ENCODE measurements at regions not wholly inside any gene's neighbourhood (a gene's known extent, or its start where the extent isn't known, plus 50 kb on each side); places are given as distances from the start of the nearest gene placed in this dataset.

DNA sequence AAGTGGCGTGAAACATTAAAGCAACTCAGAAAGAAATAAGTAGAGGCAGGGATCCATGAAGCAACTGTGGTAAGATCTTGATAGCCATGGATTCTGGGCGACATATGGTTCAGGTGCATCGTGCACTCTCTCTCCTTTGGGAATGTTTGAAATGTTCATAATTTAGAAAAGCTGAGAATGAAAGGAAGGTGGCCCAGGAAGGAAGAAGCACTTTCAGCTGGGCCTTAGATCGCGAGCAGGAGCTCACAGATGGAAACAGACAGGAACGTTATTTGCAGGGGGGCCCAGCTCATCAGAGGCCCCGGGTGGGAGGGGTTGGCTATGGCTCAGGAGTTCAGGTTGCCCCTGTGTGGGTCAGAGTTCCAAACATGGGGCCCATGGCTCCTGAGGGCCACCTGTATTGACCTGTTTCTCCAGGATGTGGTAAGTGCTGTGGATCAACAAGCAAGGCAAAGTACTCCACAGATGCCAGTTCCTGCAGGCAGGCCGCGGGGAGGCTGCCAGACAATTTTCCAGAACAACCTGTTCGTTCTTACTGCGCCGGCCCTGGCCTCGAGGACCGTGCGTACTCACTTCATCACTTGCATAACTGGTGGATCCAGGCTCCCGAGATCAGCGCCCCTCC lies 253.2 kb downstream of the TOMM20 start:
- no peaks in the 10 kb centered on the region for H3K9me3 ChIP-seq (ENCODE audit: control insufficient read depth, insufficient read depth, low read depth, low read length)

DNA sequence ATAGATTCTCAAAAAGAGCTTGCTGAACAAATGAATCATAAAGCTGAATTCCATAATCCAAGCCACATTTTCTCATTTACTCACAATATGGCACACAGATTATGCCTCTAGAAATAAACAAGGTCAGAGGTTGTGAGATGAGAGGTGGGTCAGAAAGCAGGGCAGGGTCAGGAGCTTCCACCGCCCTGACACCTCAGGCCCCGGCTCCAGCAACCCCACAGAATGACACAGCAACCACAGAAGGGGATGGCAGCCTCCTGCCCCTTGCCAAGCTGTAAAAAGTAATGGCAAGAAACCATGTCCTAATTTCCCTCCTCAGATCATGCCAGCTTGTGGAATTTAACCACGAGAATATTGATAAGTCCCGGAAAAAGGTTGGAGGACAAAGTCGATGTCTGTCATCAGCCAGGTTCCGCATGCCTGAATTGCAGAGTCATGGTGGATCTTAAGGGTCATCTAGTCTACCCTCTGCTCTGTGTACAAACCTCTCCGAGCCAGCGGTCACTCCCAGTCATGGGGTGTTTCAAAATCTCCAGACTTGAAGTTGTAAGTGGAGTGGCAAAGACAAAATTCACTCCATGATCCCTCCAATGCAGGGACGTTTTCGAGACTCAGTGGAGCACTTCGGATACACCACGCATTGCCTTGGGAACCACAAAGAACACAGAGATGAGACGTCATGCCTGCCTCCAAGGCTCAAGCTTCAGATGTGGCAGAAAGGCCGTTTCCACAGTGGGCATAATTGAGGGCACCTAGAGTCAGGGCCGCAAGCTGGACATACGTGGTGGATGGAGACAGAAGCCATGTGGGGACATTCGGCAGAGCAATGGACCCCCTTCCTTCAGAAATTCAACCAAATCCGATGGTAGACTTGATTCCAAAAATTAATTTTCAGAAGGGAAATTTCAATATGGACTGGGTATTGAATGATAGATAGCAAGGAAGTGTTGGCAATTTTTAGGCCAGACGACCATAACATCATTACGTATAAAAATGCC lies 254.0 kb downstream of the TOMM20 start:
- Histone ChIP-seq H3K27ac (ENCODE audit: extremely low read depth, low read depth, low read length) (no peak overlapping the region), H3K4me1 (ENCODE audit: control insufficient read depth, insufficient read depth, low read length) (peaks cover 10% of the 10 kb centered on the region), H3K9me3 (ENCODE audit: control insufficient read depth, insufficient read depth, low read depth, low read length) (no peaks in the 10 kb centered on the region), H3K4me3 (ENCODE audit: low read depth, low read length) (no peak overlapping the region), H3K36me3 (ENCODE audit: control insufficient read depth in 2 of 2, insufficient read depth in 1 of 2, low read length in 2 of 2) (no peaks in the 10 kb centered on the region)
- TF ChIP-seq ZNF623 (tag by site-specific recombination; IDR thresholded peaks at IDR 0.05) = no peak
- POLR2A ChIA-PET = interaction anchor here (0.5 to 1.2 kb wide), 4 partner anchors 23 to 232 kb away, joined by 3 to 7 read pairs (median 4); no protein-coding TSS in a partner anchor
- CTCF ChIA-PET = interaction anchor here (0.5 to 2.5 kb wide), 5 partner anchors 52 to 501 kb away, joined by 3 to 5 read pairs (median 4); partner anchors contain the start of gene COA6

More for the DNA sequence above, 253.2 kb downstream of the TOMM20 start:
- Histone ChIP-seq H3K27ac (ENCODE audit: extremely low read depth, low read depth, low read length) (peak overlapping the region; percentile 51; the same call in 1 of the 2 replicates), H3K4me1 (ENCODE audit: control insufficient read depth, insufficient read depth, low read length) (peaks cover 10% of the 10 kb centered on the region), H3K36me3 (ENCODE audit: control insufficient read depth in 2 of 2, insufficient read depth in 1 of 2, low read length in 2 of 2) (no peaks in the 10 kb centered on the region), H3K4me3 (ENCODE audit: low read depth, low read length) (no peak overlapping the region)
- ChIA-PET POLR2A (interaction anchor here (0.6 kb wide), 1 partner anchor 111 kb away, joined by 3 read pairs; no protein-coding TSS in a partner anchor), CTCF (interaction anchor here (2.5 kb wide), 1 partner anchor 218 kb away, joined by 5 read pairs; no protein-coding TSS in a partner anchor)
- TF ChIP-seq ZNF473 (tag by site-specific recombination; IDR thresholded peaks at IDR 0.05) (no peak), SCRT1 (tag by site-specific recombination; IDR thresholded peaks at IDR 0.05; ENCODE audit: borderline replicate concordance) (peak; percentile 58; the same call in 1 of the 2 replicates), ZNF600 (tag by site-specific recombination; IDR thresholded peaks at IDR 0.05) (peak; percentile 74; the same call in 1 of the 2 replicates), SCRT2 (tag by site-specific recombination; IDR thresholded peaks at IDR 0.05) (peak; percentile 72)

DNA sequence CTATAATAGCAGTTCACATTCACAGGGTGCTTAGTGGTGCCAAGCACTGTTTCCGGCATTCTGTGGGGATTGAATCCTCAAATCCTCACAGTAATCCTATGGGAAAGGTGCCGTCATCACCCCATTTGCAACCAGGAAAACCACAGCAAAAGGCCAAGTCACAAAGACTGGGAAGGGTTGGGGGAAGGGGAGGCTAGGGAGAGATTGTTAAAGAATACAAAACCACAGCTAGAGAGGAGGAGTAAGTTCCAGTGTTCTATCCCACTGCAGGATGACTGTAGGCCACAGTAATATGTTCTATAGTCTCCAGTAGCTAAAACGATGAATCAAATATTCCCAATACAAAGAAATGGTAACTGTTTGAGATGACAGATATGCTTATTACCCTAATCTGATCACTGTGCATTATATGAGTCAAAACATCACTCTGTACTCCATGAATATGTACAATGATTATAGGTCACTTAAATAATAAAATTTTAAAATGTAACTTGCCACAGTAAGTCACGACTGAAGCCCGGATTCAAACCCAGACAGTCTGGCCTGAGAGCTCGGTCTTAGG lies 256.8 kb downstream of the TOMM20 start:
- no peaks in the 10 kb centered on the region for H3K36me3 ChIP-seq (ENCODE audit: control insufficient read depth in 2 of 2, insufficient read depth in 1 of 2, low read length in 2 of 2)
- no peak overlapping the region for H3K27ac ChIP-seq (ENCODE audit: extremely low read depth, low read depth, low read length)
- ChIA-PET POLR2A (no interaction called here), CTCF (interaction anchor here (1.0 kb wide), 1 partner anchor 27 kb away, joined by 5 read pairs; no protein-coding TSS in a partner anchor)
- peaks cover 9% of the 10 kb centered on the region for H3K4me1 ChIP-seq (ENCODE audit: control insufficient read depth, insufficient read depth, low read length)
- TF ChIP-seq ZNF626 (tag by site-specific recombination; IDR thresholded peaks at IDR 0.05) (no peak), IKZF3 (tag by site-specific recombination; IDR thresholded peaks at IDR 0.05) (0 out of 2 replicates have a peak, but pooled peaks have one; percentile 14), ZNF777 (tag by site-specific recombination; IDR thresholded peaks at IDR 0.05; ENCODE audit: borderline replicate concordance) (no peak)
- no peaks in the 10 kb centered on the region for H3K9me3 ChIP-seq (ENCODE audit: control insufficient read depth, insufficient read depth, low read depth, low read length)
- H3K4me3 ChIP-seq (ENCODE audit: low read depth, low read length) = no peak overlapping the region

DNA sequence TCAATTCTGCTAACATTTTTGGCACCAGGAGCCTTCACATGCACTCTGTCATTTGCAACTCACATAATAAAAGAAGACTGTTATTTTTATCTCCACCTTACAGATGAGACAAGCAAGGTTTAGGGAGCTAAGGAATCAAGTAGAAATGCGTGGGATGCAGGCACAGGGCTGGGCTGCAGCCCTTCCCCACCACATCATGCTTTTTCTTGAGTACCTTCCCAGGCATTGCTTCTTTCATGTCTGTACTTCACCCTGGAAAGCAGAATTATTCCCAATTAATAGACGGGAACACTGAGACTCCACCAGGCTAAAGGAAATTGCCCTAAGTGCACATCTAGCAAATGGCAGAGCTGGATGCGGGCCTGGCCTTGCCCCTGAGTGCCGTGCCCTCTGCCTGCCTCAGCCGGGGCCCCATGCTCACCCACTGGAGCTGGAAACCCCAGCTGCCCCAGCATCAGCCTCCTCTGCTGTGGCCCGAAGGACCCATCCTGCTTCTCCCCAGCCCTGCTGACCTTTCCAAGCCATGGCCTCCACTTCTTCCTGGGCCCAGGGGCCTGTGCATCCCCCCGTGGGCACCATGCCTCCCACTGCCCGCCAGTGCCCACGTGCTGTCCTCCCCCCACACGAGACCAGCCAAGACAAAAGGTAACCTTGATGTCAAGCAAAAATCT lies 257.5 kb downstream of the TOMM20 start:
- H3K27ac ChIP-seq (ENCODE audit: extremely low read depth, low read depth, low read length) = no peak overlapping the region
- TF ChIP-seq ZNF112 (tag by site-specific recombination; IDR thresholded peaks at IDR 0.05) (no peak), ZNF202 (tag by site-specific recombination; IDR thresholded peaks at IDR 0.05; ENCODE audit: borderline replicate concordance) (no peak), ZFHX2 (tag by site-specific recombination; conservative IDR thresholded peaks at IDR 0.05) (peak; percentile 59), EGR2 (tag by site-specific recombination; IDR thresholded peaks at IDR 0.05; ENCODE audit: low read depth) (peak; percentile 50), YY2 (tag by site-specific recombination; IDR thresholded peaks at IDR 0.05) (no peak), ZNF561 (tag by site-specific recombination; IDR thresholded peaks at IDR 0.05; ENCODE audit: borderline replicate concordance) (no peak)
- H3K9me3 ChIP-seq (ENCODE audit: control insufficient read depth, insufficient read depth, low read depth, low read length) = no peaks in the 10 kb centered on the region
- no peaks in the 10 kb centered on the region for H3K36me3 ChIP-seq (ENCODE audit: control insufficient read depth in 2 of 2, insufficient read depth in 1 of 2, low read length in 2 of 2)
- H3K4me3 ChIP-seq (ENCODE audit: low read depth, low read length) = no peak overlapping the region
- CTCF ChIA-PET = interaction anchor here (0.5 to 1.6 kb wide), 4 partner anchors 28 to 328 kb away, joined by 3 to 5 read pairs (median 4); no protein-coding TSS in a partner anchor
- POLR2A ChIA-PET = no interaction called here
- H3K4me1 ChIP-seq (ENCODE audit: control insufficient read depth, insufficient read depth, low read length) = peaks cover 5% of the 10 kb centered on the region

Measured in HEK293 (cell line).